ENCODE measurements at regions not wholly inside any gene's neighbourhood (a gene's known extent, or its start where the extent isn't known, plus 50 kb on each side); places are given as distances from the start of the nearest gene placed in this dataset.

- H3K27me3 ChIP-seq (ENCODE audit: control insufficient read depth, insufficient read depth, low read length) = no peaks in the 10 kb centered on the region
- no peaks in the 10 kb centered on the region for H3K4me1 ChIP-seq (ENCODE audit: control insufficient read depth, insufficient read depth, low read length, poor library complexity, severe bottlenecking)
- H3K36me3 Mint-ChIP-seq = no peaks in the 10 kb centered on the region
Measured at GRCh38 chr18:28863396-28863795, 686.5 kb upstream of the CDH2 start.

GRCh38 chr18:28858248-28858647, 681.3 kb upstream of the CDH2 start:
- H3K27me3 Mint-ChIP-seq = no peaks in the 10 kb centered on the region
- ATAC-seq (ENCODE audit: low read depth in 2 of 2) (no peak), DNase-seq (no peak)
- no peak overlapping the region for H3K27ac ChIP-seq (ENCODE audit: insufficient read depth, low read length, poor library complexity, severe bottlenecking)
- no peaks in the 10 kb centered on the region for H3K4me1 Mint-ChIP-seq
- peaks cover 2 to 17% (median 4%) of the 10 kb centered on the region in 7 donors for H3K9me3 Mint-ChIP-seq
- H3K27me3 ChIP-seq (ENCODE audit: control insufficient read depth, insufficient read depth, low read length) = no peaks in the 10 kb centered on the region
- H3K9me3 ChIP-seq (ENCODE audit: control insufficient read depth in 2 of 2, low read length in 2 of 2) = peaks cover 0 to 3% of the 10 kb centered on the region in 2 experiments
- no peak overlapping the region for H3K4me3 ChIP-seq (ENCODE audit: low read depth, low read length)
- no peaks in the 10 kb centered on the region for H3K36me3 Mint-ChIP-seq
- H3K36me3 ChIP-seq (ENCODE audit: control insufficient read depth, insufficient read depth, low read length) = no peaks in the 10 kb centered on the region
- H3K4me1 ChIP-seq (ENCODE audit: control insufficient read depth, insufficient read depth, low read length, poor library complexity, severe bottlenecking) = no peaks in the 10 kb centered on the region
- no peak overlapping the region for H3K4me3 Mint-ChIP-seq
- H3K27ac Mint-ChIP-seq = no peak overlapping the region

More at GRCh38 chr18:28863396-28863795, 686.5 kb upstream of the CDH2 start:
- Mint-ChIP-seq H3K4me1 (no peaks in the 10 kb centered on the region), H3K27ac (no peak overlapping the region), H3K4me3 (no peak overlapping the region), H3K27me3 (no peaks in the 10 kb centered on the region), H3K9me3 (peaks cover 3 to 34% (median 6%) of the 10 kb centered on the region in 7 donors)
- no peak overlapping the region for H3K4me3 ChIP-seq (ENCODE audit: low read depth, low read length)
- H3K27ac ChIP-seq (ENCODE audit: insufficient read depth, low read length, poor library complexity, severe bottlenecking) = no peak overlapping the region
- ATAC-seq (ENCODE audit: low read depth in 2 of 2) (no peak), DNase-seq (no peak)
- H3K9me3 ChIP-seq (ENCODE audit: control insufficient read depth in 2 of 2, low read length in 2 of 2) = peaks cover 0 to 3% of the 10 kb centered on the region in 2 experiments
- H3K36me3 ChIP-seq (ENCODE audit: control insufficient read depth, insufficient read depth, low read length) = no peaks in the 10 kb centered on the region

- no peak for DNase-seq
- H3K4me3 Mint-ChIP-seq = no peak overlapping the region
- Histone ChIP-seq H3K4me3 (ENCODE audit: low read depth, low read length) (no peak overlapping the region), H3K27me3 (ENCODE audit: control insufficient read depth, insufficient read depth, low read length) (no peaks in the 10 kb centered on the region), H3K27ac (ENCODE audit: insufficient read depth, low read length, poor library complexity, severe bottlenecking) (no peak overlapping the region), H3K36me3 (ENCODE audit: control insufficient read depth, insufficient read depth, low read length) (no peaks in the 10 kb centered on the region), H3K4me1 (ENCODE audit: control insufficient read depth, insufficient read depth, low read length, poor library complexity, severe bottlenecking) (no peaks in the 10 kb centered on the region), H3K9me3 (ENCODE audit: control insufficient read depth in 2 of 2, low read length in 2 of 2) (no peaks in the 10 kb centered on the region)
- peaks cover 2 to 16% (median 11%) of the 10 kb centered on the region in 7 donors for H3K9me3 Mint-ChIP-seq
- H3K4me1 Mint-ChIP-seq = no peaks in the 10 kb centered on the region
- no peak overlapping the region for H3K27ac Mint-ChIP-seq
- no peak for ATAC-seq (ENCODE audit: low read depth in 2 of 2)
- no peaks in the 10 kb centered on the region for H3K36me3 Mint-ChIP-seq
- no peaks in the 10 kb centered on the region for H3K27me3 Mint-ChIP-seq
Measured at GRCh38 chr18:28855989-28856388, 679.1 kb upstream of the CDH2 start.

GRCh38 chr18:28855524-28855923, 678.6 kb upstream of the CDH2 start:
- Mint-ChIP-seq H3K27ac (no peak overlapping the region), H3K36me3 (no peaks in the 10 kb centered on the region), H3K4me1 (no peaks in the 10 kb centered on the region), H3K9me3 (peaks cover 2 to 16% (median 11%) of the 10 kb centered on the region in 7 donors), H3K4me3 (no peak overlapping the region), H3K27me3 (no peaks in the 10 kb centered on the region)
- Histone ChIP-seq H3K27me3 (ENCODE audit: control insufficient read depth, insufficient read depth, low read length) (no peaks in the 10 kb centered on the region), H3K27ac (ENCODE audit: insufficient read depth, low read length, poor library complexity, severe bottlenecking) (no peak overlapping the region), H3K4me3 (ENCODE audit: low read depth, low read length) (no peak overlapping the region), H3K9me3 (ENCODE audit: control insufficient read depth in 2 of 2, low read length in 2 of 2) (no peaks in the 10 kb centered on the region), H3K4me1 (ENCODE audit: control insufficient read depth, insufficient read depth, low read length, poor library complexity, severe bottlenecking) (no peaks in the 10 kb centered on the region), H3K36me3 (ENCODE audit: control insufficient read depth, insufficient read depth, low read length) (no peaks in the 10 kb centered on the region)
- ATAC-seq (ENCODE audit: low read depth in 2 of 2) (no peak), DNase-seq (no peak)

DNA sequence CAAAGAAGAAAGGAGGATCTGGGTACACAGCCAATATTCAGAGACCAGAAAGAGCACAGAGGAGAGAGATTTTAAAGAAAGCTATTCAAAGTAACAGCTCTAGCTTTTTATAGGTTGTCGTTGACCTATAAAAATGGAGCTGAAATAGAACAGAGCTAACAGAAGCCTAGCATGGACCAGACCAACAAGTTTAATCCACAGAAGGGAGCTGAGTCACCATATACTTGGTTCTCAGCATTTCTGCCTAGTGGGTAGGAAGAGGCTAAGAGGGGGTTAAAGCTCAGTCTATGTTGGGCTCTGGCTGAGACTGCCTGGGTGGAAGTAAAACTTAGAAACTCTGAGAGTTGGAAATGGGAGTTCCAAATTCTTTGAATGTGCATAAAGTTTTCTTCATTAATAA, 678.0 kb upstream of the CDH2 start:
- Mint-ChIP-seq H3K4me1 (no peaks in the 10 kb centered on the region), H3K36me3 (no peaks in the 10 kb centered on the region), H3K27me3 (no peaks in the 10 kb centered on the region), H3K27ac (peak overlapping the region in 1 of 3 donors; percentile 74), H3K9me3 (peaks cover 5 to 20% (median 11%) of the 10 kb centered on the region in 7 donors), H3K4me3 (no peak overlapping the region)
- no peak for ATAC-seq (ENCODE audit: low read depth in 2 of 2)
- Histone ChIP-seq H3K27ac (ENCODE audit: insufficient read depth, low read length, poor library complexity, severe bottlenecking) (no peak overlapping the region), H3K9me3 (ENCODE audit: control insufficient read depth in 2 of 2, low read length in 2 of 2) (no peaks in the 10 kb centered on the region), H3K27me3 (ENCODE audit: control insufficient read depth, insufficient read depth, low read length) (no peaks in the 10 kb centered on the region), H3K36me3 (ENCODE audit: control insufficient read depth, insufficient read depth, low read length) (no peaks in the 10 kb centered on the region), H3K4me3 (ENCODE audit: low read depth, low read length) (no peak overlapping the region), H3K4me1 (ENCODE audit: control insufficient read depth, insufficient read depth, low read length, poor library complexity, severe bottlenecking) (no peaks in the 10 kb centered on the region)
- DNase-seq = no peak

DNA sequence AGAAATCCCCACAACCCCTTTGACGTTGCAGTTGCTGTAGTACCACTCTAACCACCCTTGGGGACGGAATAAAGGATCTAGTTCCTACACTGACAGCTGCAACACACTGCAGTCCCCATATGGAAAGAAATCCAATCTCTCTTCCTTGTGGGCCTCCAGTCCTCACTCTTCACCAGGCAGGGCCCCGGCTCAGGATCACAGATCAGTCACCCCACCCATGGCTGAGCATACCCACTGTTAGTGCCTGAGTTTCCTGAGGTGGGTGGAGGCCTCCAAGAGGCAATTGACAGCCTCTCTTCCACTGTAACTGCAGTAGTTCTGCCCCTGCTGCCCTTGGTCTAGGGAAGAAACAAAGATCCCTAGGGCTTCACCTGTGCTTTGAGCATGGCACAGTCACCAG, 670.0 kb upstream of the CDH2 start:
- Histone ChIP-seq H3K27me3 (ENCODE audit: control insufficient read depth, insufficient read depth, low read length) (no peaks in the 10 kb centered on the region), H3K4me1 (ENCODE audit: control insufficient read depth, insufficient read depth, low read length, poor library complexity, severe bottlenecking) (no peaks in the 10 kb centered on the region), H3K36me3 (ENCODE audit: control insufficient read depth, insufficient read depth, low read length) (no peaks in the 10 kb centered on the region), H3K4me3 (ENCODE audit: low read depth, low read length) (no peak overlapping the region), H3K9me3 (ENCODE audit: control insufficient read depth in 2 of 2, low read length in 2 of 2) (peaks cover 0 to 11% of the 10 kb centered on the region in 2 experiments), H3K27ac (ENCODE audit: insufficient read depth, low read length, poor library complexity, severe bottlenecking) (no peak overlapping the region)
- no peaks in the 10 kb centered on the region for H3K27me3 Mint-ChIP-seq
- H3K27ac Mint-ChIP-seq = no peak overlapping the region
- no peaks in the 10 kb centered on the region for H3K36me3 Mint-ChIP-seq
- H3K4me3 Mint-ChIP-seq = no peak overlapping the region
- DNase-seq (no peak), ATAC-seq (ENCODE audit: low read depth in 2 of 2) (no peak)
- peaks cover 3 to 45% (median 16%) of the 10 kb centered on the region in 7 donors for H3K9me3 Mint-ChIP-seq
- no peaks in the 10 kb centered on the region for H3K4me1 Mint-ChIP-seq

DNA sequence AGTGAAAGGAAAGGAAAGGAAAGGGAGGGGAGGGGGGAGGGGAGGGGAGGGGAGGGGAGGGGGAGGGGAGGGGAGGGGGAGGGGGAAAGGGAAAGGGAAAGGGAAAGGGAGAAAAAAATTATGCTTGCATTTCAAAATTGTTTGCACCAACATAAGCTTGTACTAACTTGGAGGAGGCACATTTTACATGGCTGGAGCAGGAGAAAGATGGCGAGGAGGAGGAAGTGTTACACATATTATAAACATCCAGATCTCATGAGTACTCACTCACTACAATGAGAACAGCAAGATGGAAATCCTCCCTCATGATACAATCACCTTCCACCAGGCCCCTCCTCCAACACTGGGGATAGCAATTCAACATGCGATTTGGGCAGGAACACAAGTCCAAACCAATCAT, 660.2 kb upstream of the CDH2 start:
- H3K4me3 ChIP-seq (ENCODE audit: low read depth, low read length) = no peak overlapping the region
- Mint-ChIP-seq H3K36me3 (no peaks in the 10 kb centered on the region), H3K9me3 (peaks cover 4 to 24% (median 7%) of the 10 kb centered on the region in 7 donors), H3K27me3 (no peaks in the 10 kb centered on the region), H3K4me3 (no peak overlapping the region), H3K4me1 (peaks cover 0 to 6% (median 0%) of the 10 kb centered on the region in 4 donors), H3K27ac (no peak overlapping the region)
- no peaks in the 10 kb centered on the region for H3K36me3 ChIP-seq (ENCODE audit: control insufficient read depth, insufficient read depth, low read length)
- H3K4me1 ChIP-seq (ENCODE audit: control insufficient read depth, insufficient read depth, low read length, poor library complexity, severe bottlenecking) = no peaks in the 10 kb centered on the region
- H3K27ac ChIP-seq (ENCODE audit: insufficient read depth, low read length, poor library complexity, severe bottlenecking) = no peak overlapping the region
- DNase-seq (no peak), ATAC-seq (ENCODE audit: low read depth in 2 of 2) (no peak)
- no peaks in the 10 kb centered on the region for H3K27me3 ChIP-seq (ENCODE audit: control insufficient read depth, insufficient read depth, low read length)
- peaks cover 2 to 5% of the 10 kb centered on the region in 2 experiments for H3K9me3 ChIP-seq (ENCODE audit: control insufficient read depth in 2 of 2, low read length in 2 of 2)

DNA sequence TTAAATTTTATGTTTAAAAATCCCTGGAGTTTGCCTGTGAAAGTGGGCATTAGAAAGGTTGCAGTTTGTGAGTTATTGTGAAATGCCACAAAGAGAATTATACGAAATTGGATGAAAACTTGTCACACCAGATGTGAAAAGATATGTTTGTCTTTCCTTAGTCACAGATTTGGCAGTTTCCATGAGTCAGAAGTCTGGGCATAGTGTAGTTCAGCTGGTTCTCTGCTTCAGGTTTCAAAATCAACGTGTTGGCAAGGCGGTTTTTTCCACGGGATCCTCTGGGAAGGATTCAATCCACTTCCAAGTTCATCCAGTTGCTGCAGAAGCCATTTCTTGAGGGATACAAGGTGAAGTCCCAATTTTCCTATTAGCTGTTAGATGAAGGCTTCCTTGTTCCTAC, 658.0 kb upstream of the CDH2 start:
- H3K36me3 ChIP-seq (ENCODE audit: control insufficient read depth, insufficient read depth, low read length) = no peaks in the 10 kb centered on the region
- H3K27me3 ChIP-seq (ENCODE audit: control insufficient read depth, insufficient read depth, low read length) = no peaks in the 10 kb centered on the region
- H3K27ac Mint-ChIP-seq = no peak overlapping the region
- DNase-seq (no peak), ATAC-seq (ENCODE audit: low read depth in 2 of 2) (no peak)
- no peaks in the 10 kb centered on the region for H3K4me1 ChIP-seq (ENCODE audit: control insufficient read depth, insufficient read depth, low read length, poor library complexity, severe bottlenecking)
- H3K4me1 Mint-ChIP-seq = no peaks in the 10 kb centered on the region
- H3K36me3 Mint-ChIP-seq = no peaks in the 10 kb centered on the region
- no peak overlapping the region for H3K4me3 Mint-ChIP-seq
- peaks cover 0 to 23% (median 5%) of the 10 kb centered on the region in 7 donors for H3K9me3 Mint-ChIP-seq
- peaks cover 0 to 5% of the 10 kb centered on the region in 2 experiments for H3K9me3 ChIP-seq (ENCODE audit: control insufficient read depth in 2 of 2, low read length in 2 of 2)
- no peak overlapping the region for H3K27ac ChIP-seq (ENCODE audit: insufficient read depth, low read length, poor library complexity, severe bottlenecking)
- H3K27me3 Mint-ChIP-seq = no peaks in the 10 kb centered on the region
- no peak overlapping the region for H3K4me3 ChIP-seq (ENCODE audit: low read depth, low read length)

Measured in CD4-positive, CD25-positive, alpha-beta regulatory T cell (primary cell).